ENCODE measurements at regions not wholly inside any gene's neighbourhood (a gene's known extent, or its start where the extent isn't known, plus 50 kb on each side); places are given as distances from the start of the nearest gene placed in this dataset.

DNA sequence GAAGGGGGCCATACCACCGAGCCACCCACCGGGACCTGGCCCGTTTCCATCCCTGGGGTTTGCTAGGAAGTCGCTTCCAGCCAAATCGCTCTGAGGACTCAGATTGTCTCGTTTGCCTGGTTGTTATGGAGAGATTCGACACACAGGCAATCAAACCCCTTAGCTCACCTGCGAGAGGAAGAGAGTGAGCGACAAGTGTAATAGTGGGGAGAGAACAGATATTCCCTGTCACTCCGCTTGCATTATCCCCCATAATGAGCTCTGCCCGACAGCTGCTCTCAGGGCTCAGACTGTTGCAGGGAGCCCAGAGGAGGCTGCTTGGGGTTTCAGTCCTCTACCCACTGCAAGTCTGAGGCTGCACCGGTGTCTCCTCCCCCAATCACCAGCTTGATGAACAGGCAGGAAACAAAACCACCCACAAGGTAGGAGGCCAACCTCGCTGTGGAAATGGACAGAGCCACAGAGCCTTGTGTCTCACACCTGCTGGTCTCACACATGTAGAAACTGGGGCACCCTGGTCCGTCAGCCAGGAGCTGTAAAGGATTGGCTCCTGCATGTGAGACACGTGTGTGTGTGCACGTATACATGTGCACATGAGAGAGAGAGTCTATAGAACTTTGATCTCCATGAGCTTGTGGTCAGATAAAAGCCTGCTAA lies 351.1 kb downstream of the BUD13 start (continued):
- TF ChIP-seq, protein P1, sequence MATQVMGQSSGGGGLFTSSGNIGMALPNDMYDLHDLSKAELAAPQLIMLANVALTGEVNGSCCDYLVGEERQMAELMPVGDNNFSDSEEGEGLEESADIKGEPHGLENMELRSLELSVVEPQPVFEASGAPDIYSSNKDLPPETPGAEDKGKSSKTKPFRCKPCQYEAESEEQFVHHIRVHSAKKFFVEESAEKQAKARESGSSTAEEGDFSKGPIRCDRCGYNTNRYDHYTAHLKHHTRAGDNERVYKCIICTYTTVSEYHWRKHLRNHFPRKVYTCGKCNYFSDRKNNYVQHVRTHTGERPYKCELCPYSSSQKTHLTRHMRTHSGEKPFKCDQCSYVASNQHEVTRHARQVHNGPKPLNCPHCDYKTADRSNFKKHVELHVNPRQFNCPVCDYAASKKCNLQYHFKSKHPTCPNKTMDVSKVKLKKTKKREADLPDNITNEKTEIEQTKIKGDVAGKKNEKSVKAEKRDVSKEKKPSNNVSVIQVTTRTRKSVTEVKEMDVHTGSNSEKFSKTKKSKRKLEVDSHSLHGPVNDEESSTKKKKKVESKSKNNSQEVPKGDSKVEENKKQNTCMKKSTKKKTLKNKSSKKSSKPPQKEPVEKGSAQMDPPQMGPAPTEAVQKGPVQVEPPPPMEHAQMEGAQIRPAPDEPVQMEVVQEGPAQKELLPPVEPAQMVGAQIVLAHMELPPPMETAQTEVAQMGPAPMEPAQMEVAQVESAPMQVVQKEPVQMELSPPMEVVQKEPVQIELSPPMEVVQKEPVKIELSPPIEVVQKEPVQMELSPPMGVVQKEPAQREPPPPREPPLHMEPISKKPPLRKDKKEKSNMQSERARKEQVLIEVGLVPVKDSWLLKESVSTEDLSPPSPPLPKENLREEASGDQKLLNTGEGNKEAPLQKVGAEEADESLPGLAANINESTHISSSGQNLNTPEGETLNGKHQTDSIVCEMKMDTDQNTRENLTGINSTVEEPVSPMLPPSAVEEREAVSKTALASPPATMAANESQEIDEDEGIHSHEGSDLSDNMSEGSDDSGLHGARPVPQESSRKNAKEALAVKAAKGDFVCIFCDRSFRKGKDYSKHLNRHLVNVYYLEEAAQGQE (IDR thresholded peaks at IDR 0.05; ENCODE audit: unreplicated experiment), result no peak
- TF ChIP-seq STAT1 (IDR thresholded peaks at IDR 0.05; ENCODE audit: unreplicated experiment) (no peak), NANOG (IDR thresholded peaks at IDR 0.05; ENCODE audit: borderline replicate concordance) (no peak), JUNB (IDR thresholded peaks at IDR 0.05; ENCODE audit: unreplicated experiment) (no peak), ZNF114 (CRISPR knock-in tag; IDR thresholded peaks at IDR 0.05) (no peak), ZNF331 (CRISPR knock-in tag; IDR thresholded peaks at IDR 0.05; ENCODE audit: low read depth) (no peak), EZH2phosphoT487 (IDR thresholded peaks at IDR 0.05; ENCODE audit: unreplicated experiment) (no peak), EZH2 (IDR thresholded peaks at IDR 0.05; ENCODE audit: low read depth, unreplicated experiment) (no peak), CREB1 (CRISPR knock-in tag; IDR thresholded peaks at IDR 0.05; ENCODE audit: low read depth) (no peak)
- TF ChIP-seq, protein P2, sequence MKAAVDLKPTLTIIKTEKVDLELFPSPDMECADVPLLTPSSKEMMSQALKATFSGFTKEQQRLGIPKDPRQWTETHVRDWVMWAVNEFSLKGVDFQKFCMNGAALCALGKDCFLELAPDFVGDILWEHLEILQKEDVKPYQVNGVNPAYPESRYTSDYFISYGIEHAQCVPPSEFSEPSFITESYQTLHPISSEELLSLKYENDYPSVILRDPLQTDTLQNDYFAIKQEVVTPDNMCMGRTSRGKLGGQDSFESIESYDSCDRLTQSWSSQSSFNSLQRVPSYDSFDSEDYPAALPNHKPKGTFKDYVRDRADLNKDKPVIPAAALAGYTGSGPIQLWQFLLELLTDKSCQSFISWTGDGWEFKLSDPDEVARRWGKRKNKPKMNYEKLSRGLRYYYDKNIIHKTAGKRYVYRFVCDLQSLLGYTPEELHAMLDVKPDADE (IDR thresholded peaks at IDR 0.05), result no peak
- TF ChIP-seq, protein P3, sequence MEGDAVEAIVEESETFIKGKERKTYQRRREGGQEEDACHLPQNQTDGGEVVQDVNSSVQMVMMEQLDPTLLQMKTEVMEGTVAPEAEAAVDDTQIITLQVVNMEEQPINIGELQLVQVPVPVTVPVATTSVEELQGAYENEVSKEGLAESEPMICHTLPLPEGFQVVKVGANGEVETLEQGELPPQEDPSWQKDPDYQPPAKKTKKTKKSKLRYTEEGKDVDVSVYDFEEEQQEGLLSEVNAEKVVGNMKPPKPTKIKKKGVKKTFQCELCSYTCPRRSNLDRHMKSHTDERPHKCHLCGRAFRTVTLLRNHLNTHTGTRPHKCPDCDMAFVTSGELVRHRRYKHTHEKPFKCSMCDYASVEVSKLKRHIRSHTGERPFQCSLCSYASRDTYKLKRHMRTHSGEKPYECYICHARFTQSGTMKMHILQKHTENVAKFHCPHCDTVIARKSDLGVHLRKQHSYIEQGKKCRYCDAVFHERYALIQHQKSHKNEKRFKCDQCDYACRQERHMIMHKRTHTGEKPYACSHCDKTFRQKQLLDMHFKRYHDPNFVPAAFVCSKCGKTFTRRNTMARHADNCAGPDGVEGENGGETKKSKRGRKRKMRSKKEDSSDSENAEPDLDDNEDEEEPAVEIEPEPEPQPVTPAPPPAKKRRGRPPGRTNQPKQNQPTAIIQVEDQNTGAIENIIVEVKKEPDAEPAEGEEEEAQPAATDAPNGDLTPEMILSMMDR (conservative IDR thresholded peaks at IDR 0.05; ENCODE audit: low read depth in 2 of 2), result no peak

DNA sequence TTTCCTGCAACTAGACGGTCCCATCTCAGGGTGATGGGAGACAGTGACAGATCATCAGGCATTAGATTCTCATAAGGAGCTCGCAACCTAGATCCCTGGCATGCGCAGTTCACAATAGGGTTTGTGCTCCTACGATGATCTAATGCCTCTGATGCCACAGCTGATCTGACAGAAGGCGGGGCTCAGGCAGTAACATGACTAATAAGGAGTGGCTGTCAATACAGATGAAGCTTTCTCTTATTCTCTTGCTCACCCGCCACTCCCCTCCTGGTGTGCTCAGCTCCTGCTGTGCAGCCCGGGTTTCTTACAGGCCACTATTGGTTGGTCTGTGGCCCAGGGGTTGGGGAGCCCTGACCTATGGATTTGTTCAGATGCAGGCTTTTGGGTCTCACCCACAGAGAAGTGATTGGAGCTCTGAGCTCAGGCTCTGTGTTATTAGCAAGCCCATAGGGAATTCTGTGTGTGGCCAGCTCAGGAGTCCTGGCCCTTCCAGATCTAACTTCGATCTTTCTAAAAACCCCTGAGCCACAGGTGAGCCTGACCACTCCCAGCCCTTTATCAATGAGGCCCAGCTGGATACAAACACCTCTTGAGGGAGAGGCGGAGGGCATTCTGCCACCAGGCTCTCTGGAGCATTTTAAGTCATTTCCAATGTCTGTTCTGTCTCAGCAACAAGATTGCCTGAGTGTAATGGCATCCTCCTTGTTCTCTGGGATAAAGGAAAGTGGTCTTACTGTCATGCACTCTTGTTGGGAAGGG lies 351.8 kb downstream of the BUD13 start:
- no peak overlapping the region for H3K27ac ChIP-seq (ENCODE audit: low read depth)
- H4K20me1 ChIP-seq (replicated peaks; ENCODE audit: insufficient read depth), result no peaks in the 10 kb centered on the region
- H3K79me2 ChIP-seq (replicated peaks; ENCODE audit: insufficient read depth), result no peaks in the 10 kb centered on the region
- H3K36me3 ChIP-seq (ENCODE audit: insufficient read depth), result no peaks in the 10 kb centered on the region
- no peak for DNase-seq (ENCODE audit: low spot score)
- H3K27me3 ChIP-seq (ENCODE audit: insufficient read depth), result no peaks in the 10 kb centered on the region
- Mint-ChIP-seq H3K36me3 (ENCODE audit: low read depth) (peaks cover 6% of the 10 kb centered on the region; the same call in 2 of the 3 replicates), H3K4me1 (peaks cover 24% of the 10 kb centered on the region), H3K27me3 (ENCODE audit: insufficient read depth, low read depth, poor library complexity) (peaks cover 6% of the 10 kb centered on the region), H3K27ac (no peak overlapping the region), H3K4me3 (no peak overlapping the region), H3K9me3 (peaks cover 16% of the 10 kb centered on the region)
- H3K4me1 ChIP-seq (ENCODE audit: insufficient read depth), result peaks cover 11% of the 10 kb centered on the region; the same call in 1 of the 2 replicates
- H2AFZ ChIP-seq, result no peak overlapping the region
- no peak overlapping the region for H3K4me3 ChIP-seq
- ATAC-seq, result no peak; the same call in 2 of the 3 replicates
- H3K4me2 ChIP-seq, result peak overlapping the region; percentile 48
- H3K9me2 ChIP-seq (ENCODE audit: insufficient read depth), result no peaks in the 10 kb centered on the region
- H3F3A ChIP-seq (replicated peaks; ENCODE audit: low read depth), result no peaks in the 10 kb centered on the region
- TF ChIP-seq, protein P3 (conservative IDR thresholded peaks at IDR 0.05; ENCODE audit: low read depth in 2 of 2), result no peak
- TF ChIP-seq JUNB (IDR thresholded peaks at IDR 0.05; ENCODE audit: unreplicated experiment) (no peak), ZNF331 (CRISPR knock-in tag; IDR thresholded peaks at IDR 0.05; ENCODE audit: low read depth) (no peak)
- TF ChIP-seq, protein P2 (IDR thresholded peaks at IDR 0.05), result no peak
